Uterus (tissue), 2 donors: ENCODE measurements at regions not wholly inside any gene's neighbourhood (a gene's known extent, or its start where the extent isn't known, plus 50 kb on each side); places are given as distances from the start of the nearest gene placed in this dataset.
"Not testable (repeated sequence)": the region's sequence is repeated elsewhere in the genome, so short reads cannot be mapped to it uniquely, and the experiment has no call there.

Experiments used
- POLR2A ChIP-seq, 2 donors: fragments of 450-650 bp; IDR thresholded peaks; one replicate each; pipeline ENCODE4 v1.6.1; 2016; ENCODE audit warnings: antibody characterized with exemption in 2 of 2, mild to moderate bottlenecking in 1 of 2, moderate library complexity in 1 of 2
- TF ChIP-seq, protein P1 (sequence below), 4 experiments: fragments of 200-600 bp in 2 of 4; fragments of 450-650 bp in 2 of 4; sonication (generic) in 2 of 4; IDR thresholded peaks; one replicate each; pipeline ENCODE4 v1.5.1; 2016 to 2019; ENCODE audit warnings: antibody characterized with exemption in 4 of 4, mild to moderate bottlenecking in 2 of 4, moderate library complexity in 1 of 4

GRCh38 chr2:91587908-91588535 is 2896.5 kb downstream of the RPIA start:
- TF ChIP-seq, protein P1, sequence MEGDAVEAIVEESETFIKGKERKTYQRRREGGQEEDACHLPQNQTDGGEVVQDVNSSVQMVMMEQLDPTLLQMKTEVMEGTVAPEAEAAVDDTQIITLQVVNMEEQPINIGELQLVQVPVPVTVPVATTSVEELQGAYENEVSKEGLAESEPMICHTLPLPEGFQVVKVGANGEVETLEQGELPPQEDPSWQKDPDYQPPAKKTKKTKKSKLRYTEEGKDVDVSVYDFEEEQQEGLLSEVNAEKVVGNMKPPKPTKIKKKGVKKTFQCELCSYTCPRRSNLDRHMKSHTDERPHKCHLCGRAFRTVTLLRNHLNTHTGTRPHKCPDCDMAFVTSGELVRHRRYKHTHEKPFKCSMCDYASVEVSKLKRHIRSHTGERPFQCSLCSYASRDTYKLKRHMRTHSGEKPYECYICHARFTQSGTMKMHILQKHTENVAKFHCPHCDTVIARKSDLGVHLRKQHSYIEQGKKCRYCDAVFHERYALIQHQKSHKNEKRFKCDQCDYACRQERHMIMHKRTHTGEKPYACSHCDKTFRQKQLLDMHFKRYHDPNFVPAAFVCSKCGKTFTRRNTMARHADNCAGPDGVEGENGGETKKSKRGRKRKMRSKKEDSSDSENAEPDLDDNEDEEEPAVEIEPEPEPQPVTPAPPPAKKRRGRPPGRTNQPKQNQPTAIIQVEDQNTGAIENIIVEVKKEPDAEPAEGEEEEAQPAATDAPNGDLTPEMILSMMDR (IDR thresholded peaks at IDR 0.05), result not testable (repeated sequence)
- not testable (repeated sequence) for TF ChIP-seq POLR2A (IDR thresholded peaks at IDR 0.05)
